ENCODE measurements at regions not wholly inside any gene's neighbourhood (a gene's known extent, or its start where the extent isn't known, plus 50 kb on each side); places are given as distances from the start of the nearest gene placed in this dataset.

GRCh38 chr6:19087296-19087695 lies 700.1 kb downstream of the RNF144B start:
- Histone ChIP-seq H3K9me2 (no peaks in the 10 kb centered on the region), H3K4me1 (ENCODE audit: control insufficient read depth in 1 of 2, insufficient read depth in 2 of 2, low read depth in 1 of 2, low read length in 1 of 2) (no peaks in the 10 kb centered on the region), H3K27ac (ENCODE audit: low read depth in 2 of 2, low read length in 1 of 2) (no peak overlapping the region), H3K9ac (no peak overlapping the region), H3K79me2 (ENCODE audit: insufficient read depth) (no peaks in the 10 kb centered on the region), H3K9me3 (no peaks in the 10 kb centered on the region), H3K27me3 (ENCODE audit: insufficient read depth) (no peaks in the 10 kb centered on the region), H3K36me3 (replicated peaks in 1 of 2; ENCODE audit: control insufficient read depth in 1 of 2, insufficient read depth in 2 of 2, low read length in 1 of 2) (no peaks in the 10 kb centered on the region), H2AFZ (ENCODE audit: low read depth) (no peak overlapping the region), H3F3A (replicated peaks; ENCODE audit: insufficient read depth) (no peaks in the 10 kb centered on the region), H3K4me3 (ENCODE audit: low read depth in 2 of 2, low read length in 1 of 2) (no peak overlapping the region), H4K20me1 (ENCODE audit: insufficient read depth) (no peaks in the 10 kb centered on the region), H3K4me2 (no peak overlapping the region)
- WGBS (ENCODE audit: low lambda C conversion rate) = 13% methylated on average over 1 of the region's 1 CpG
- DNase-seq = no peak
- ChIA-PET CTCF (no interaction called here), POLR2A (no interaction called here)
- TF ChIP-seq NFIC (IDR thresholded peaks at IDR 0.05; ENCODE audit: borderline replicate concordance) = no peak

DNA sequence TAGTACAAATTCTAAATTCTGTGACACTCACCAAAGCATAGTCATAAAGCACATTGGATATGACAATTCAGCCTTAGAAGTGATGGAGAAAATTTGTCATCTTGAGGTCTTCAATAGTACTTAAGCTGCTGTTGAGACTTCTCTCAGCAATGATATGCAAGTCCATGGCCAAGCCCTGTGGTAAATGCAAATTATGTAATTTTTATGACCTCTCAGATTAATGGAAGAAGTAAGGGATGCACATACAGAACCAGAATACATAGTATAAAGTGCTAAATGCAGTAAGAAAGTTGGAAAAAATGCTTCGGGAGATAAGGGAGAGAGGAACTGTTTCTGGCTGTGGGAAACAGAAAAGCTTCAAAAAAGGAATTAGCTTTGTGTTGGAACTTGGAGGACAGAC lies 700.7 kb downstream of the RNF144B start:
- ChIA-PET CTCF (no interaction called here), POLR2A (no interaction called here)
- Histone ChIP-seq H3K9ac (no peak overlapping the region), H3K4me3 (ENCODE audit: low read depth in 2 of 2, low read length in 1 of 2) (no peak overlapping the region), H3K27ac (ENCODE audit: low read depth in 2 of 2, low read length in 1 of 2) (no peak overlapping the region), H4K20me1 (ENCODE audit: insufficient read depth) (no peaks in the 10 kb centered on the region), H3K36me3 (replicated peaks in 1 of 2; ENCODE audit: control insufficient read depth in 1 of 2, insufficient read depth in 2 of 2, low read length in 1 of 2) (no peaks in the 10 kb centered on the region), H3K4me1 (ENCODE audit: control insufficient read depth in 1 of 2, insufficient read depth in 2 of 2, low read depth in 1 of 2, low read length in 1 of 2) (no peaks in the 10 kb centered on the region), H3K27me3 (ENCODE audit: insufficient read depth) (no peaks in the 10 kb centered on the region), H3K9me2 (no peaks in the 10 kb centered on the region), H3K79me2 (ENCODE audit: insufficient read depth) (no peaks in the 10 kb centered on the region), H3F3A (replicated peaks; ENCODE audit: insufficient read depth) (no peaks in the 10 kb centered on the region), H3K4me2 (no peak overlapping the region), H2AFZ (ENCODE audit: low read depth) (no peak overlapping the region), H3K9me3 (no peaks in the 10 kb centered on the region)
- TF ChIP-seq, protein P1, sequence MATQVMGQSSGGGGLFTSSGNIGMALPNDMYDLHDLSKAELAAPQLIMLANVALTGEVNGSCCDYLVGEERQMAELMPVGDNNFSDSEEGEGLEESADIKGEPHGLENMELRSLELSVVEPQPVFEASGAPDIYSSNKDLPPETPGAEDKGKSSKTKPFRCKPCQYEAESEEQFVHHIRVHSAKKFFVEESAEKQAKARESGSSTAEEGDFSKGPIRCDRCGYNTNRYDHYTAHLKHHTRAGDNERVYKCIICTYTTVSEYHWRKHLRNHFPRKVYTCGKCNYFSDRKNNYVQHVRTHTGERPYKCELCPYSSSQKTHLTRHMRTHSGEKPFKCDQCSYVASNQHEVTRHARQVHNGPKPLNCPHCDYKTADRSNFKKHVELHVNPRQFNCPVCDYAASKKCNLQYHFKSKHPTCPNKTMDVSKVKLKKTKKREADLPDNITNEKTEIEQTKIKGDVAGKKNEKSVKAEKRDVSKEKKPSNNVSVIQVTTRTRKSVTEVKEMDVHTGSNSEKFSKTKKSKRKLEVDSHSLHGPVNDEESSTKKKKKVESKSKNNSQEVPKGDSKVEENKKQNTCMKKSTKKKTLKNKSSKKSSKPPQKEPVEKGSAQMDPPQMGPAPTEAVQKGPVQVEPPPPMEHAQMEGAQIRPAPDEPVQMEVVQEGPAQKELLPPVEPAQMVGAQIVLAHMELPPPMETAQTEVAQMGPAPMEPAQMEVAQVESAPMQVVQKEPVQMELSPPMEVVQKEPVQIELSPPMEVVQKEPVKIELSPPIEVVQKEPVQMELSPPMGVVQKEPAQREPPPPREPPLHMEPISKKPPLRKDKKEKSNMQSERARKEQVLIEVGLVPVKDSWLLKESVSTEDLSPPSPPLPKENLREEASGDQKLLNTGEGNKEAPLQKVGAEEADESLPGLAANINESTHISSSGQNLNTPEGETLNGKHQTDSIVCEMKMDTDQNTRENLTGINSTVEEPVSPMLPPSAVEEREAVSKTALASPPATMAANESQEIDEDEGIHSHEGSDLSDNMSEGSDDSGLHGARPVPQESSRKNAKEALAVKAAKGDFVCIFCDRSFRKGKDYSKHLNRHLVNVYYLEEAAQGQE (IDR thresholded peaks at IDR 0.05; ENCODE audit: low read depth, low read length) = no peak
- no peak for TF ChIP-seq EZH2phosphoT487 (IDR thresholded peaks at IDR 0.05; ENCODE audit: borderline replicate concordance, low read depth)
- no peak for TF ChIP-seq SMC3 (IDR thresholded peaks at IDR 0.05; ENCODE audit: low read depth, low read length)
- no peak for TF ChIP-seq ZBTB33 (IDR thresholded peaks at IDR 0.05; ENCODE audit: borderline replicate concordance, low read depth)
- TF ChIP-seq YY1 (IDR thresholded peaks at IDR 0.05; ENCODE audit: low read depth) = no peak
- no peak for TF ChIP-seq SIN3A (IDR thresholded peaks at IDR 0.05; ENCODE audit: borderline replicate concordance, low read depth, low read length)
- no peak for TF ChIP-seq PBX3 (IDR thresholded peaks at IDR 0.05)
- no peak for TF ChIP-seq RFX5 (IDR thresholded peaks at IDR 0.05; ENCODE audit: low read length)
- no peak for TF ChIP-seq EP300 (IDR thresholded peaks at IDR 0.05; ENCODE audit: borderline replicate concordance in 1 of 2, low read depth in 1 of 2, low read length in 1 of 2)
- TF ChIP-seq RXRA (IDR thresholded peaks at IDR 0.05; ENCODE audit: borderline replicate concordance, low read depth) = no peak
- no peak for TF ChIP-seq RCOR1 (IDR thresholded peaks at IDR 0.05; ENCODE audit: low read length)
- no peak for TF ChIP-seq GATA2 (CRISPR knock-in tag; IDR thresholded peaks at IDR 0.05)
- TF ChIP-seq FOXM1 (IDR thresholded peaks at IDR 0.05; ENCODE audit: low read depth) = no peak
- TF ChIP-seq GABPA (IDR thresholded peaks at IDR 0.05; ENCODE audit: low read depth) = no peak
- TF ChIP-seq POLR2AphosphoS5 (IDR thresholded peaks at IDR 0.05; ENCODE audit: low read depth, low read length) = no peak
- TF ChIP-seq, protein P2, sequence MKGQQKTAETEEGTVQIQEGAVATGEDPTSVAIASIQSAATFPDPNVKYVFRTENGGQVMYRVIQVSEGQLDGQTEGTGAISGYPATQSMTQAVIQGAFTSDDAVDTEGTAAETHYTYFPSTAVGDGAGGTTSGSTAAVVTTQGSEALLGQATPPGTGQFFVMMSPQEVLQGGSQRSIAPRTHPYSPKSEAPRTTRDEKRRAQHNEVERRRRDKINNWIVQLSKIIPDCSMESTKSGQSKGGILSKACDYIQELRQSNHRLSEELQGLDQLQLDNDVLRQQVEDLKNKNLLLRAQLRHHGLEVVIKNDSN (IDR thresholded peaks at IDR 0.05; ENCODE audit: borderline replicate concordance, low read depth) = no peak
- no peak for TF ChIP-seq FOXJ3 (CRISPR knock-in tag; IDR thresholded peaks at IDR 0.05)
- no peak for TF ChIP-seq TAF1 (IDR thresholded peaks at IDR 0.05; ENCODE audit: borderline replicate concordance, low read depth, low read length)
- TF ChIP-seq, protein P3, sequence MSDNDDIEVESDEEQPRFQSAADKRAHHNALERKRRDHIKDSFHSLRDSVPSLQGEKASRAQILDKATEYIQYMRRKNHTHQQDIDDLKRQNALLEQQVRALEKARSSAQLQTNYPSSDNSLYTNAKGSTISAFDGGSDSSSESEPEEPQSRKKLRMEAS (IDR thresholded peaks at IDR 0.05; ENCODE audit: low read depth) = no peak
- TF ChIP-seq CHD2 (IDR thresholded peaks at IDR 0.05; ENCODE audit: low read length, partially characterized antibody) = no peak
- DNase-seq = no peak
- 2% methylated on average over 1 of the region's 1 CpG for WGBS (ENCODE audit: low lambda C conversion rate)
